ENCODE measurements at regions not wholly inside any gene's neighbourhood (a gene's known extent, or its start where the extent isn't known, plus 50 kb on each side); places are given as distances from the start of the nearest gene placed in this dataset.
"Not testable (repeated sequence)": the region's sequence is repeated elsewhere in the genome, so short reads cannot be mapped to it uniquely, and the experiment has no call there.

DNA sequence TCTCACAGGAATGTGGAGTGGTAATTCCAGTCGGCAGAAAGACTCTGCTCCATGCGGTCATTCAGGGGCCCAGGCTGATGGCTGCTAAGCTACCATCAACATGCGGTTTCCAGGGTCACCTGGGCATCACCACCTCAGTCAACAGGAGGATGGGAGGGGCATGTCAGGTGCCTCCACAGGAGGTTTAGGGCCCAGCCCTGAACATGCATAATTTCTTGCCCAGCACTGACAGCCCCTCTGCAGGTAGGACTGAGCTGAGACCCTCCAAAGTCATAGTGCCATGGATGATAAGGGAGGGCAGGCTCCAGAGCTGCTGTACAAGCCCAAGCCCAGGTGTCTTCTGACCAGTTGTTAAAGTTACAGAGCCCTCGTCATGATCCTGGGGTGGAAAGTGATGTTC lies 244.0 kb upstream of the SFSWAP start:
- no peaks in the 10 kb centered on the region for H3K36me3 ChIP-seq (ENCODE audit: control insufficient read depth, insufficient read depth, low read length)
- 97% methylated on average over 3 of the region's 4 CpGs for WGBS (ENCODE audit: insufficient coverage)
- H3K27me3 ChIP-seq (ENCODE audit: control insufficient read depth, insufficient read depth, low read length): no peaks in the 10 kb centered on the region
- H3K4me3 ChIP-seq (ENCODE audit: low read depth, low read length): no peak overlapping the region
- H3K27ac ChIP-seq (ENCODE audit: low read depth, low read length): no peak overlapping the region
- H3K9me3 ChIP-seq (ENCODE audit: control insufficient read depth, insufficient read depth, low read length): peaks cover 2% of the 10 kb centered on the region
- peaks cover 11% of the 10 kb centered on the region for H3K4me1 ChIP-seq (ENCODE audit: control insufficient read depth, insufficient read depth, low read length)
- no peak for DNase-seq (ENCODE audit: low read depth in 4 of 6, low spot score in 6 of 6)

DNA sequence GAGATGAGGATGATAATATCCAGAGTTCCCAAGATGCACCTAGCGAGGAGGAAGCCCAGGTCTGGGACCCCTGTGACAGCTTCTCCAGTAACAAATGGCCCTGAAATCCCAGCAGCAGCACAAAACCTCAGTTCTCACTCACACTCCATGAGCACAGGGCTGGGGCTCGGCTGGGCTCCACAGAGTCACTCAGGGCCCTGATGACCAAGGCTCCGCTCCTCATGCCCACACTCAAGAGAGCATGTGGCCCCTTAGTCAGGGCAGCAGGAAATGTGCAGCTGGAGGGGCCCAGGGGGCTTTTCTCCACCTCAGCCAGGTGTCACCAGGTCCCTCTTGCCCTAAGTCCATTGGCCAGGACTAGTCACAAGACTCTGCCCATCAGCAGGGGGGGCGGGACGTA lies 242.7 kb upstream of the SFSWAP start:
- Histone ChIP-seq H3K9me3 (ENCODE audit: control insufficient read depth, insufficient read depth, low read length) (peaks cover 2% of the 10 kb centered on the region), H3K4me3 (ENCODE audit: low read depth, low read length) (no peak overlapping the region), H3K27ac (ENCODE audit: low read depth, low read length) (no peak overlapping the region), H3K27me3 (ENCODE audit: control insufficient read depth, insufficient read depth, low read length) (no peaks in the 10 kb centered on the region), H3K36me3 (ENCODE audit: control insufficient read depth, insufficient read depth, low read length) (no peaks in the 10 kb centered on the region), H3K4me1 (ENCODE audit: control insufficient read depth, insufficient read depth, low read length) (peaks cover 14% of the 10 kb centered on the region)
- whole genome bisulfite sequencing (ENCODE audit: insufficient coverage): 93% methylated on average over 2 of the region's 5 CpGs
- no peak for DNase-seq (ENCODE audit: low read depth in 4 of 6, low spot score in 6 of 6)

DNA sequence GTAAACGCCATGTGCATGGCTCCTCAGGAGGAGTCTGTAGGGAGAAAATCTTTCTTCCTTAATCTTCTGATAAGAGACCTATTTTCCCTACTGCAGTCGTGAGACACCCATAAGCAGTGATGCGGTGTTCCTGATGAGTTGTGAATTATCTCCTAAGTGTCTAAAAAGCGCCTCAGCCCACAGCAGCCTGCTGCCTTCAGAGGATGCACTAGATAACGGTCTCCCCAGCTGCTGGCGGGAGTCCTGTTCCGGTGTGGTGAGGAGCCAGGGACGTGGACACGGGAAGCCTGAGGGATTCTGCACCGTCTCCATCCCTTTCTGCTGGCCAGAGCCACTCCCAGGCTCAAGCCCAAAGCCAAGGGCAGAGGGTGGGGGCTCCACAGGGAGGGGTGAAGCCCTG lies 240.9 kb upstream of the SFSWAP start:
- no CpG with 5 or more reads among the region's 10 CpGs for WGBS (ENCODE audit: insufficient coverage)

DNA sequence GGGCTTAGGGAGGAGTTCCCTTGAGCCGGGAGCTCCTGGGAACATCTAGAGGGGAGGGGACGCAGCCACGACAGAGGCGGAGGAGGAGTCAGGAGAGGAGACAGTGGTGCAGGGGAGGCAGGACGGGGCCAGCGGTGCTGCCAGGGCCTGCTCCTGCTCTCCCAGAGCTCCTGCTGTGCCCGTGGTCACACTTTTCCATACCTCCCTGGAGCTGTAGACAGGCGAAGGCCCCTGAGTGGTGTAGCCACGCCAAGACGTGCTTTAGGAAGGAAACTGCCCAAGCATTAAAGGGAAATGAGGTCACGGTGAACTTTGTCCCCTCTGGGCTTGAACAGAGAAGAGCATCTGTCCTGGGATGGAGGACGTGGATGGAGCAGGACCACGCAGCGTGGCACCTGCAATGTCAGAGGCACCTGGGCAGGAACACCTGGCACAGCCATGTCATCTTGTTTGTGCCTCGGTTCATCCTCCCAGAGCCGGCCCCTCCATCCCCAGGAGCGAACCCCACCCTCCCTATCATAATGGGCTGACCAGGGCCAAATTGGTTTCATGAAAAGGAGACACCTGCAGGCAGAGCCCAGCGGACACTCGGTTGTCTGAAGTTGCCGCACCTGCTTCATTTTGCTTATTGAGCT lies 239.5 kb upstream of the SFSWAP start:
- H3K36me3 ChIP-seq (ENCODE audit: control insufficient read depth, insufficient read depth, low read length): no peaks in the 10 kb centered on the region
- 56% methylated on average over 17 of the region's 20 CpGs for WGBS (ENCODE audit: insufficient coverage)

More for the DNA sequence above, 240.9 kb upstream of the SFSWAP start:
- H3K27me3 ChIP-seq (ENCODE audit: control insufficient read depth, insufficient read depth, low read length); H3K4me3 ChIP-seq (ENCODE audit: low read depth, low read length); DNase-seq (ENCODE audit: low read depth in 4 of 6, low spot score in 6 of 6); H3K27ac ChIP-seq (ENCODE audit: low read depth, low read length); H3K36me3 ChIP-seq (ENCODE audit: control insufficient read depth, insufficient read depth, low read length); H3K9me3 ChIP-seq (ENCODE audit: control insufficient read depth, insufficient read depth, low read length): not testable (repeated sequence)
- peaks cover 19% of the 10 kb centered on the region for H3K4me1 ChIP-seq (ENCODE audit: control insufficient read depth, insufficient read depth, low read length)

DNA sequence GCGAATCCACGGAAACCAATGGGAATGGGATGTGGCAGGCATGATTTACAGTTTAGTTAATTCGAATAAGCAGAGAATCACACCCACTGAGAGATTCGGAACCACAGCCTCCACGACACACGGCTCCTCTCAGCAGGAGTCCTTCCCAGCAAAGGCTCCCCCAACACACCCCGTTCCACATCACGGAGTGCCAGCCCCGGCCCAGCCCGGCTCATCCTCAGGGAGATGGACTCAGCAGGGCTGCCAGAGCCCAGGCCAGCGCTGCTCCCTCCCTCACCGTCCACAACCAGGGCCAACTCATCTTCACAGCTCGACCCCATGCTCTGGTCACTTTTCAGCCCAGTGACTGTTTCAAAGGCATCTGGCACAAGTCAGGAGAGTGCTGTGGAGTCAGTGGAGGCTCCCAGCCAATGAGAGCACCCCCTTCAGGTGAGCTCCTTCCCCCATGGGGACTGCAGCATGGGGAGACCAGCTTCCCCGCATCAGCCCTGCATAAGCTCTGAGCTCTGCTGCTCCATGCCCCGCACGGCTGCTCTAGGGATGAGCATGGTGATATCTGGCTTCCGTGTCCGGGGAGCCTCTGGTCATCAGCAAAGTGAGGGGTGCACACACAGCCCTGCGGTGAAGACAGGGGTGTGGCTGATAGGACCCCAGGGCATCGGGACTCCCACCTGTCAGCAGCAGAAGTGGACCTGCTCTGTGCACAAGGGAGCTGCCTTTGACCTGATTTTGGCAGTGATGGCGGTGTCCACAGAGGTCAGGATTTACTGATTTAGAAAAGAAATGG lies 238.8 kb upstream of the SFSWAP start:
- H3K4me1 ChIP-seq (ENCODE audit: control insufficient read depth, insufficient read depth, low read length): peaks cover 19% of the 10 kb centered on the region
- H3K4me3 ChIP-seq (ENCODE audit: low read depth, low read length): no peak overlapping the region
- no peaks in the 10 kb centered on the region for H3K9me3 ChIP-seq (ENCODE audit: control insufficient read depth, insufficient read depth, low read length)
- DNase-seq (ENCODE audit: low read depth in 4 of 6, low spot score in 6 of 6): no peak
- H3K36me3 ChIP-seq (ENCODE audit: control insufficient read depth, insufficient read depth, low read length): no peaks in the 10 kb centered on the region
- no peaks in the 10 kb centered on the region for H3K27me3 ChIP-seq (ENCODE audit: control insufficient read depth, insufficient read depth, low read length)
- H3K27ac ChIP-seq (ENCODE audit: low read depth, low read length): no peak overlapping the region
- 71% methylated on average over 18 of the region's 21 CpGs for WGBS (ENCODE audit: insufficient coverage)

More for the DNA sequence above, 239.5 kb upstream of the SFSWAP start:
- Histone ChIP-seq H3K9me3 (ENCODE audit: control insufficient read depth, insufficient read depth, low read length) (peaks cover 2% of the 10 kb centered on the region), H3K27me3 (ENCODE audit: control insufficient read depth, insufficient read depth, low read length) (no peaks in the 10 kb centered on the region), H3K27ac (ENCODE audit: low read depth, low read length) (no peak overlapping the region), H3K4me1 (ENCODE audit: control insufficient read depth, insufficient read depth, low read length) (peaks cover 19% of the 10 kb centered on the region), H3K4me3 (ENCODE audit: low read depth, low read length) (no peak overlapping the region)
- no peak for DNase-seq (ENCODE audit: low read depth in 4 of 6, low spot score in 6 of 6)

DNA sequence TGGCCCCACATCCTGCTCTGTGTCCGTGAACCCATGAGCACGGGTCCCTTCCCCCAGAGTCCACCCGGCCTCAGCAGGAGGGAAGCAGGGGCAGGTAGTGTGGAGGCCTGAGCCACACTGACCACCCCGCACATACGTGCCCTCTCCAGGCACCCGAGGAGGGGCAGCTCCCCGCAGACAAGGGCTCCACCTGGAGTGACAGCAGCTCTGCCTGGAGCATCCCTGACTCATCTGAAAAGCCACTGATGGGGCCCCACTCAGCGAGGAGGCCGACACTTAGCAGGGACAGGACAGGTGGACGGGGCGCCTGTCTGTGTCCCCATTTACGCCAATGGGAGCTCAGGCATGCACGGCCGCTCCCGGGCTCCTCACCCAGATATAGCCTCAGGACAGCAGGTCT lies 237.6 kb upstream of the SFSWAP start:
- Histone ChIP-seq H3K27me3 (ENCODE audit: control insufficient read depth, insufficient read depth, low read length) (no peaks in the 10 kb centered on the region), H3K4me3 (ENCODE audit: low read depth, low read length) (no peak overlapping the region), H3K27ac (ENCODE audit: low read depth, low read length) (no peak overlapping the region), H3K36me3 (ENCODE audit: control insufficient read depth, insufficient read depth, low read length) (no peaks in the 10 kb centered on the region), H3K4me1 (ENCODE audit: control insufficient read depth, insufficient read depth, low read length) (peaks cover 19% of the 10 kb centered on the region), H3K9me3 (ENCODE audit: control insufficient read depth, insufficient read depth, low read length) (no peaks in the 10 kb centered on the region)
- WGBS (ENCODE audit: insufficient coverage): 86% methylated on average over 14 of the region's 15 CpGs
- no peak for DNase-seq (ENCODE audit: low read depth in 4 of 6, low spot score in 6 of 6)

DNA sequence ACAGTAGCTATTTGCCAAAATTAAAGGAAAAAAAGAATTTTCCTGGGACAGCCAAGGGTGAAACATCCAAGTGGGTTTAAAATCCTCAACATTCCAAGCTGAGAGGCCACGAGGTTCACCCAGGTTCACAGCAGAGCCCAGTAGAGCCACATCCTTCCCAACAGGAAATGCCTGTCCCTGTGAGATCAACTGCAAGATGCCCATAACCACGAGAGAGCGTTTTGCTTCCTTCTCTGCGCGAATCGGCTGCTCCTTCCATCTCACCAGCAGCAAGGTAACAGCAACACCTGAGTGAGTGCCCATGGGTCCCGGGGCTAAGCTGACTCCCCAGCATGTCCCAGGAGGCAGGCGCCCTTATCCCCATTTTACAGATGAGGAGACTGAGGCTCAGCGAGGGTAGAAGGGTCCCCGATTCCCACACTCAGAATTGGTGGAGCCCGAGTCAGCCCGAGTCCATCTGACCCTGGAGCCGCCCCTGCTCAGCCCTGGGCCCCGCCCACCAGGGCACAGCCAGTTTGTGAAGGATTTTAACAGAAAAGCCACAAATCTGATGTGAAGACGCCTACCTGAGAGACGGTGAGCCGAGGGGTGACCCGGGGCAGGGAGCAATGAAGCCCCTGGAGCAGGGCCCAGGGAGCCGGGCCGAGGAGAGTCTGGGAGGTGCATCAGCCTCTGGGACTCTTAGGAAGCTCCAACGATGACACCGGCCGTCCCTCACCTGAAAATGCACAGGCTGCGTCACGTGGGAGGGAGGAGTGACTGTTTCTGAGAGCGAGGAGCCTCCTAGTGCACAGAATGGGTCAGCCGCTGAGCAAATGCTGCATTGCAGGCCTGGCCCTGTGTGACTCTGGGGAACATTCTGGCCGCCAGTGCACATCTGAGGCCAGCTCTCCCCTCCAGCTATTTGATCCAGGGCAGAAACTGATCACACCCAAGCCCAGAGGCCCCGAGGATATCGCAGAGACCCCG lies 236.9 kb upstream of the SFSWAP start:
- Histone ChIP-seq H3K27me3 (ENCODE audit: control insufficient read depth, insufficient read depth, low read length) (no peaks in the 10 kb centered on the region), H3K4me3 (ENCODE audit: low read depth, low read length) (no peak overlapping the region), H3K36me3 (ENCODE audit: control insufficient read depth, insufficient read depth, low read length) (no peaks in the 10 kb centered on the region), H3K27ac (ENCODE audit: low read depth, low read length) (no peak overlapping the region), H3K9me3 (ENCODE audit: control insufficient read depth, insufficient read depth, low read length) (no peaks in the 10 kb centered on the region), H3K4me1 (ENCODE audit: control insufficient read depth, insufficient read depth, low read length) (peaks cover 19% of the 10 kb centered on the region)
- WGBS (ENCODE audit: insufficient coverage): 86% methylated on average over 25 of the region's 31 CpGs
- no peak for DNase-seq (ENCODE audit: low read depth in 4 of 6, low spot score in 6 of 6)

DNA sequence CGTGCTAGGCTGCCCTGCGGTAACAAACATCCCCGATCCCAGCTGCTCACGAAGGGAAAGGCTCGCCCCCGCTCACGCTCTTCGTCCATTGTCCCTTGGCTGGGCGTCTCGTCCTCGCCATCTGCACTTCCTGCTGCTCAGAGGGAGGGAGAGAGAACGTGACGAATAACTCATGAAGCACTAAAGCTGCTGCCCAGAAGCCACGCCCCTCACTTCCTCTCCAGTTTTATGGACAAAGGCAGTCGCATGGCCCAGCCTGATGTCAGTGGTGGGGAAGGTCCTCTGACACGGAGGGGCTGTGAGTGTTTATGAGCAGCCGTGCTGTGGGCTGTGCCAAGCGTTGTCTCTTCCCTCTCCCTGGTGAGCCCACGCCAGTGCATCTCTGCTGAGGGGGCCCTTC lies 235.9 kb upstream of the SFSWAP start:
- not testable (repeated sequence) for H3K9me3 ChIP-seq (ENCODE audit: control insufficient read depth, insufficient read depth, low read length); H3K36me3 ChIP-seq (ENCODE audit: control insufficient read depth, insufficient read depth, low read length); H3K4me3 ChIP-seq (ENCODE audit: low read depth, low read length); H3K27ac ChIP-seq (ENCODE audit: low read depth, low read length); DNase-seq (ENCODE audit: low read depth in 4 of 6, low spot score in 6 of 6); H3K27me3 ChIP-seq (ENCODE audit: control insufficient read depth, insufficient read depth, low read length)
- WGBS (ENCODE audit: insufficient coverage): no CpG with 5 or more reads among the region's 19 CpGs
- H3K4me1 ChIP-seq (ENCODE audit: control insufficient read depth, insufficient read depth, low read length): peaks cover 15% of the 10 kb centered on the region

DNA sequence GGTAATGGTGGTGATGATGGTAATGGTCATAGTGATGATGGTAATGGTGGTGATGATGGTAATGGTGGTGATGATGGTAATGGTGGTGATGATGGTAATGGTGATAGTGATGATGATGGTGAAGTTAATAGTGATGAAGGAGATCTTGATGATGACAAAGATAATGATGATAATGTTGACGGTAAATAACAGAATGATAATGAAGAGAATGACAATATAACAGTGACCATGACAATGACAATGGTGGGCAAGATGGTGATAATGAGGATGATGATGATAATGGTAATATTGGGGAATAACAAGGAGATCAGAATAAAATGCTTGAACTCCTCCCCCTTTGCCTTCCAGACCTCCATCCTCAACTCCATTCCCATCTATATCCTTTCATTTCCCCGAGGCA lies 233.3 kb upstream of the SFSWAP start:
- WGBS (ENCODE audit: insufficient coverage): 86% methylated on average over 1 of the region's 2 CpGs
- no peaks in the 10 kb centered on the region for H3K9me3 ChIP-seq (ENCODE audit: control insufficient read depth, insufficient read depth, low read length)
- no peak overlapping the region for H3K27ac ChIP-seq (ENCODE audit: low read depth, low read length)
- H3K4me1 ChIP-seq (ENCODE audit: control insufficient read depth, insufficient read depth, low read length): peaks cover 5% of the 10 kb centered on the region
- H3K27me3 ChIP-seq (ENCODE audit: control insufficient read depth, insufficient read depth, low read length): no peaks in the 10 kb centered on the region
- DNase-seq (ENCODE audit: low read depth in 4 of 6, low spot score in 6 of 6): no peak
- no peak overlapping the region for H3K4me3 ChIP-seq (ENCODE audit: low read depth, low read length)
- H3K36me3 ChIP-seq (ENCODE audit: control insufficient read depth, insufficient read depth, low read length): no peaks in the 10 kb centered on the region
